NT2/D1 (cell line): ENCODE measurements at regions not wholly inside any gene's neighbourhood (a gene's known extent, or its start where the extent isn't known, plus 50 kb on each side); places are given as distances from the start of the nearest gene placed in this dataset.

Experiments
- DNase-seq: peaks from one replicate; pipeline ENCODE4 v3.0.0-alpha.2; 2011; ENCODE audit warnings: low read depth, low spot score
- H3K27me3 ChIP-seq: 2 replicates; pipeline ENCODE4 v1.6.0; 2011; ENCODE audit warnings: mild to moderate bottlenecking; ENCODE audit not compliant: insufficient read length, insufficient read depth
- H3K36me3 ChIP-seq: 2 replicates; pipeline ENCODE4 v1.6.1; 2011; ENCODE audit warnings: mild to moderate bottlenecking, low read length, mixed read lengths; ENCODE audit not compliant: insufficient read depth, insufficient read length
- H3K4me1 ChIP-seq: 2 replicates; pipeline ENCODE4 v1.5.1; 2011; ENCODE audit not compliant: insufficient read depth, insufficient read length
- H3K4me3 ChIP-seq: 2 replicates; pipeline ENCODE4 v1.5.1; 2011; ENCODE audit warnings: low read depth; ENCODE audit not compliant: insufficient read length
- H3K9ac ChIP-seq: 2 replicates; pipeline ENCODE4 v1.6.0; 2011; ENCODE audit warnings: low read depth; ENCODE audit not compliant: insufficient read length
- H3K9me3 ChIP-seq: 2 replicates; pipeline ENCODE4 v1.5.1; 2011; ENCODE audit warnings: mild to moderate bottlenecking, low read length; ENCODE audit not compliant: insufficient read depth
- SUZ12 ChIP-seq: IDR thresholded peaks from 2 replicates; pipeline ENCODE4 v1.6.1; 2011; ENCODE audit not compliant: insufficient read length, insufficient read depth; ENCODE audit errors: extremely low read depth
- YY1 ChIP-seq: IDR thresholded peaks from 2 replicates; pipeline ENCODE4 v1.6.1; 2011; ENCODE audit not compliant: insufficient read length, insufficient read depth
- ZNF274 ChIP-seq: IDR thresholded peaks from 2 replicates; pipeline ENCODE4 v1.6.1; 2011; ENCODE audit warnings: mild to moderate bottlenecking, low read depth, low read length

DNA sequence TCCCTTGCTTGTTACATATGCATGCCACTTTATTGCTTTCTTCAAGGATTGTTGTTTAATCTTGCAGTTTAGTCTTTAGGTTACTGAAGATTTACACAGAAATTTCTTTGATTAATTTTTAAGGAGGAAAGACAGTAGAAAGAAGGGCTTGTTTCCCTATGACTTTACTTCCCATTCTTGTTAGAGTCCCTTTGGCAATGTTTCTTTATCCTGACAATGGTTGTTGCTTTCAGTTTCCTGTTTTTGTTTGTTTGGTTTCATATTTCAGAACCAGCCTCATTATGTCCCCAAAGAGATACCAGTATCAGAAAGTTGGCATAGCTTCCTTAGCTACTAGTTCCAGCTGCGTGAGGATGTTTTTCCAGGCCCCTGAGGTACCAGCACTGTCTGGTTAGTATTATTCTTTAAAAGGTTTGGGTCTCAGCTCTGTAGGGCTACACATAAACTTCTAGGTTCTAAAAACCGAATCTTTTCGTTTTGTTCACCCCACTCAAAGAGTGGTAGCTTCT is 61.3 kb upstream of the UNC5C start:
- Histone ChIP-seq H3K36me3 (no peaks in the 10 kb centered on the region), H3K4me3 (no peak overlapping the region), H3K4me1 (no peaks in the 10 kb centered on the region), H3K9me3 (no peaks in the 10 kb centered on the region), H3K27me3 (no peaks in the 10 kb centered on the region), H3K9ac (no peak overlapping the region)
- no peak for TF ChIP-seq YY1
- TF ChIP-seq SUZ12: no peak
- TF ChIP-seq ZNF274: no peak
- DNase-seq: no peak

DNA sequence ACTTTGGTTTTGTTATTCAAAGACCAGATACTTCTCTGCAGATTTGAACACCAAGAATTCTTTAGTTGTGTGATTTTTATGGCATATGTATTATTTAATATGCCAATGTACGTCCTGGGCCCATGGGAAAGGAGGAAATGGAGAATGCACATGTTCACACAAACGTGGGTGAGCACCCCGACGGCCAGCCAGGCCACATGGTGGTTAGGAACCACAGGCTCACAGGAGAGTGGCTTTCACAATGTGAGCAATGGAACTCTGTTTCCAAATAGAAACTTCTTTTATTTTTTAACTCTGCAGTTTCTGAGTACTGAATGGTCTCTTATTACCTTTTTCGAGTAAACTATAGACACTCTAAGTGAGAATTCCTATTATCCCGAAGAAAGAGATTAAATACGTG is 58.0 kb upstream of the UNC5C start:
- no peak for DNase-seq
- no peaks in the 10 kb centered on the region for H3K4me1 ChIP-seq

DNA sequence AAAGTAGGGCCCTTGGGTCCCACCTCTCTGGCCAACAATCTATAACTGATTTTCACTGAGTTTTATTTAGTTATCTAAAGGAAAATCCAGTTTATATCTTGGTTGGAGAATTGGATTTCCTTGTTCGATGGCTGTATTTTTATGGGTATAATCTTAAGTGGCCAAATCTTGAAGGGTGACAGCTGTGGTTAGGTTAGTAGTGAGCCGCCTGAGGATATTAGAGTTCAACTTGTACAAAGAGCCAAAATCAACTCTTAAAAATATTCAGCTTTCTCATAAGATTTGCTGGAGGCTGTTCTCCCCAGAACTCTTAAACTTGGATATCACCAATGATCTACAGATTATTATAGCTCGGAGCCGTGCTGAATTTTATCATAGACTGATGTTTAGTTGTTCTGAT is 54.6 kb upstream of the UNC5C start:
- no peaks in the 10 kb centered on the region for H3K36me3 ChIP-seq
- no peak overlapping the region for H3K4me3 ChIP-seq
- H3K4me1 ChIP-seq: no peaks in the 10 kb centered on the region
- no peaks in the 10 kb centered on the region for H3K9me3 ChIP-seq
- DNase-seq: no peak
- no peak for TF ChIP-seq SUZ12
- TF ChIP-seq YY1: no peak
- H3K27me3 ChIP-seq: no peaks in the 10 kb centered on the region
- no peak overlapping the region for H3K9ac ChIP-seq

More for the DNA sequence above, 58.0 kb upstream of the UNC5C start:
- H3K4me3 ChIP-seq: no peak overlapping the region
- H3K27me3 ChIP-seq: no peaks in the 10 kb centered on the region
- no peaks in the 10 kb centered on the region for H3K36me3 ChIP-seq
- no peaks in the 10 kb centered on the region for H3K9me3 ChIP-seq
- no peak for TF ChIP-seq YY1
- no peak for TF ChIP-seq ZNF274
- TF ChIP-seq SUZ12: no peak
- no peak overlapping the region for H3K9ac ChIP-seq

DNA sequence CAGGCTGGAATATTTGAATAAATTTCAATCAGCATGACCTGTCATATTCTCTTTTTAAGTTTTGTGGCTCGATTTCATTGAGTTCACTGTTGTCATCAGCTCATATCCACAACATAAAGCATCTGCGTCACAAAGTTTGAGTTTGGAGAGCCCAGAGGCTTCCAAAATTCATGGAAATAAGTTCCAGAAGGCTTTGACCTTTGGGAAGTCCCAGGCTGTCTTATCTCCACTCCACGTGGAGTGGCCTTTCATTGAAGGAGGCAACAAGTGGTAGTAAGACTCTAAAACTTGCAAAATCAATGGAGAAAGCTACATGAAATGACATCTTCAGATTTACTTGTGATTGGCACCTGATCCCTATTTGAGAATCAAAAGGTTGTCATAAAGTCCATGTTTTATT is 54.1 kb upstream of the UNC5C start:
- Histone ChIP-seq H3K9me3 (no peaks in the 10 kb centered on the region), H3K36me3 (no peaks in the 10 kb centered on the region), H3K9ac (no peak overlapping the region), H3K27me3 (no peaks in the 10 kb centered on the region), H3K4me3 (no peak overlapping the region), H3K4me1 (no peaks in the 10 kb centered on the region)
- no peak for TF ChIP-seq YY1
- TF ChIP-seq SUZ12: no peak
- no peak for TF ChIP-seq ZNF274
- no peak for DNase-seq

DNA sequence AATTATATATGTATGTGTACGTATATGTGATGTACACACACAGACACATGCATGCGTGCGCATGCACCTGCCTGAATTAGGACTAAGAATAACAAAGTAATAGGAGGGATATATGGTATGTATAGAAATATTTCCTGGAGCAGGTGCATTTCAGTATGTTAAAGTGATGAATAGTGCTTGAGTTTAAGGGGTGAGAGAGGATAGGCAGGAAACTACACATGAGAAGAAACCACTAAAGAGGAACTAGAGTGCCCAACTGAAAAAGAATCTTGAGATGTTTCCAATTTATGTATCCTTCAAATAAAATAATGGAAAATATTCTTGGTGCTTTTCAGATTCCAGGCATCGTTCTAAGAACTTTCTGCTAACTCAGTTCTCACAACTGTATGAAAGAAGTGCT is 52.6 kb upstream of the UNC5C start:
- Histone ChIP-seq H3K27me3 (no peaks in the 10 kb centered on the region), H3K4me1 (no peaks in the 10 kb centered on the region), H3K4me3 (no peak overlapping the region), H3K9me3 (no peaks in the 10 kb centered on the region), H3K9ac (no peak overlapping the region), H3K36me3 (no peaks in the 10 kb centered on the region)
- no peak for DNase-seq
- TF ChIP-seq YY1 (no peak), ZNF274 (no peak), SUZ12 (no peak)

- Histone ChIP-seq H3K36me3 (no peaks in the 10 kb centered on the region), H3K4me1 (no peaks in the 10 kb centered on the region), H3K9me3 (no peaks in the 10 kb centered on the region), H3K27me3 (no peaks in the 10 kb centered on the region), H3K9ac (no peak overlapping the region), H3K4me3 (no peak overlapping the region)
- TF ChIP-seq ZNF274 (no peak), SUZ12 (no peak), YY1 (no peak)
- no peak for DNase-seq
These were observed 51.1 kb upstream of the UNC5C start for GRCh38 chr4:95599777-95600400.
